ENCODE measurements at regions not wholly inside any gene's neighbourhood (a gene's known extent, or its start where the extent isn't known, plus 50 kb on each side); places are given as distances from the start of the nearest gene placed in this dataset.

DNA sequence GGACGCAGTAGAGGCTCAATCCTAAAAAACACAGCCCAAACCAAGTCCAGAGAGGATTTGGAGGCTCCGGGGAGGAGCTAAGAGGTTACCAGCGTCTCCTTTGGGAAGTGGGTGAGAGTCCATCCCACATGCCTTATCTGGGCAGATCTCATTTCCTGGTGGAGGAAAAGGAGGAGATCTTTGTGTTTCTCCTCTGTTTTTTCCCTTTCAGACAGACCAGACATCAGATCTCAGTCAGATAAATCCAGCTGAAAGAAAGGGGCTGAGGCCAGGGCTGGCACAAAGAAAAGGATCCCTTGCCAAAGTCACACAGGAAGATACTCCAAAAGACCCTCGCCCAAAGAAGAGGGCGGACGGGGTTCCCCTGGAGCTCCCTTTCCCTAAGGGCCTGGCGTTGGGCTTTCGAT, 58.3 kb upstream of the COMTD1 start:
- no peak for DNase-seq

DNA sequence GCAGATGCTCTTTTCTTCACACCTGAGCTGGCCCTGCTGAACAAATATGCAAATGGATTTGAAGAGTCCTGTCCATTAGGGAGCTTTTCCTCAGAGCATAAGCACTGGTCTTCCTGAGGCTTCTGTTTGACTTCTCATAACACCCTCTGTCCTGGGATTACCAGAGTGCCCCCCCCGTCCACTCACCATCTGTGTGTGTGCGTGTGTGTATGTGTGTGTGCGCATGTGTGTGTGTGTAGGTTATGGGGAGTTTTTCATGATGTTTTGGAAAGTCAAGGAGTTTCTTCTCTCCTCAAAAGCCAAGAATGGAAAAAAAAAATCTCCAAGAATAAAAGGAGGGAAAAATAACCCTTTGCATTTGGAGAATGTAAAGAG, 57.7 kb upstream of the COMTD1 start:
- peak; percentile 20 for DNase-seq

GRCh38 chr10:75292794-75293445, 57.2 kb upstream of the COMTD1 start:
- DNase-seq: no peak

DNA sequence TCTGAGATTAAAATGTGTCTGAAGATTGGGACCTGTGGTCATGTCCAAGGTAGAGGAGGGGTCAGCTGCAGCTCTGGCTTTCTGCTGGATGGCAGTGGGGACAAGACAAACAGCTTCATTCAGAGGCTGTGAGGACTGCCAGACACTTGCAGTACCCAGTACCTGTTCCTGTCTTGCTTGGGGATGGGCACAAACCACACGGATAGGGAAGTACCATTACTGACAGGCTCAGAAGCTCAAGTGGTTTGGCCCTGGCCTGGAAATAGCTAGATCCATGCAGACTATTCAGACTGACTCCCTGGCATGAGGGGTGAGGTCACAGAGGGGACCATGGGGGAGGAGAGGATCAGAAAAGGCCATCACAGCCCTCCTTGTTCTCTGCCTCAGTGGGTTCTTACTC, 56.0 kb upstream of the COMTD1 start:
- DNase-seq: no peak

- DNase-seq: no peak
These were observed 52.5 kb upstream of the COMTD1 start for GRCh38 chr10:75288140-75288711.

DNA sequence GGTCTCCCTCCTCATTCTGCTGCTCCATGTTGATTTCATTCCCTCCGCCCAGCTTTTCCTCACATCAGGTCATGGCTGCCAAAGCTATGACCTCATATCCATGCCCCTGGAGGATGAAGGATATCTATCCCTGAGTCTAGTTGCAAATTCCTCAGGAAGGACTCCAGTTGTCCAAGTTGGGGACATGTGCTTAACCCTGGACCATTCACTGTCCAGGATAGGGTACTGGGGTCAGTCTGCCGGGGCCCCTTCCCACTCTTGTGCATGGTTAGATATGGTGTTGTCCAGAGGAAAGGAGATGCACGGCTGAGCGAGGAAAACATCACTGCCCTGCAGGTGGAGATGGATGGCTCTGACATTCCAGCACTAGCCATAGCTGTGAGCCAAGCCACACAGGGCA, 51.9 kb upstream of the COMTD1 start:
- DNase-seq: no peak

DNA sequence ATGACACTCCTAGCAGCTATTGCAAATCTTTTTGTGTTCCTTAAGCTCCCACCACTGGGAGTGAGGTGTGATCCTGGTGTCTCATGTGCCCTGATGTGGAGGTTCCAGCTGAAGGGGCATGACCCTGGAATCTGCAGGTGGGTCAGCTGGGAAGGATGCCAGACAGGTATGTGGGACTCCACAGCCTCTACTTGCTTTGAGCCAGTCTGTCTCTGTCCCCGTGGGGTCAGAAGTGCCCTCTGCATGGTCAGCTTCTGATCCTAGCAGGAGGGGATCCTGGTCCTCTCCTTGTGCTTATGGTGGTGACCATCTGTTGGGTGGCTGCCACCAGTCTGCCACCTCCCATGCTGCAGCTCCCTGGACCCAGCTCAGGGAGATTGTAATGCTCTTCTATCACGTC, 51.1 kb upstream of the COMTD1 start:
- no peak for DNase-seq

All from retina (tissue), 1 donor.